PC-3 (cell line): ENCODE measurements at regions not wholly inside any gene's neighbourhood (a gene's known extent, or its start where the extent isn't known, plus 50 kb on each side); places are given as distances from the start of the nearest gene placed in this dataset.

Experiments used
- ATAC-seq: fragments of 200-7000 bp; cut with Tn5 transposase; 2 replicates; pipeline ENCODE4 v1.9.1; 2020; ENCODE audit warnings: mild to moderate bottlenecking, moderate library complexity
- BruUV-seq: library from RNA; stranded (reverse); fragments of 400-500 nt; replicated peaks from 2 replicates; lab custom pipeline; 2021; lab: Mats Ljungman, UMichigan
- CTCF ChIA-PET: fragments of 300-600 bp; sonication (Branson Sonifier 250); formaldehyde crosslinking; loops from one replicate; lab custom pipeline; 2022; ENCODE audit warnings: antibody characterized with exemption; lab: Charles Lee
- POLR2A ChIA-PET: fragments of 300-600 bp; sonication (Branson Sonifier 250); formaldehyde crosslinking; loops from one replicate; lab custom pipeline; 2022; ENCODE audit warnings: antibody characterized with exemption; ENCODE audit not compliant: unreplicated experiment; lab: Charles Lee
- DNase-seq: peaks from one replicate; pipeline ENCODE4 v3.0.0-alpha.2; 2015
- H2AFZ ChIP-seq: fragments of 300-600 bp; sonication (generic); 2 replicates; pipeline ENCODE4 v1.6.0; 2016; ENCODE audit warnings: antibody characterized with exemption, low read length
- H3F3A ChIP-seq: fragments of 300-600 bp; sonication (generic); one replicate; pipeline ENCODE4 v1.6.0; 2017; ENCODE audit warnings: antibody characterized with exemption, low read length, control low read depth, mild to moderate bottlenecking; ENCODE audit not compliant: unreplicated experiment
- H3K27ac ChIP-seq: fragments of 300-600 bp; sonication (generic); 2 replicates; pipeline ENCODE4 v1.5.1; 2016; ENCODE audit warnings: mild to moderate bottlenecking, low read length
- H3K27me3 ChIP-seq: fragments of 300-600 bp; sonication (generic); 2 replicates; pipeline ENCODE4 v1.6.1; 2016; ENCODE audit warnings: low read length, mixed read lengths
- H3K36me3 ChIP-seq: fragments of 300-600 bp; sonication (generic); 2 replicates; pipeline ENCODE4 v1.6.1; 2016; ENCODE audit warnings: low read depth, mixed run types, low read length, mixed read lengths
- H3K4me1 ChIP-seq: fragments of 300-600 bp; sonication (generic); 2 replicates; pipeline ENCODE4 v1.5.1; 2016; ENCODE audit warnings: low read length; ENCODE audit not compliant: insufficient read depth
- H3K4me2 ChIP-seq: fragments of 300-600 bp; sonication (generic); 2 replicates; pipeline ENCODE4 v1.6.0; 2016; ENCODE audit warnings: low read length
- H3K4me3 ChIP-seq: fragments of 300-600 bp; sonication (generic); 2 replicates; pipeline ENCODE4 v1.5.1; 2016; ENCODE audit warnings: mild to moderate bottlenecking, low read length, mixed read lengths
- H3K79me2 ChIP-seq: fragments of 300-600 bp; sonication (generic); 2 replicates; pipeline ENCODE4 v1.6.1; 2017; ENCODE audit warnings: low read length, mixed read lengths
- H3K9ac ChIP-seq: fragments of 300-600 bp; sonication (generic); 2 replicates; pipeline ENCODE4 v1.6.0; 2016; ENCODE audit warnings: mild to moderate bottlenecking, low read length
- H3K9me2 ChIP-seq: fragments of 300-600 bp; sonication (generic); replicated peaks from 2 replicates; pipeline ENCODE4 v1.6.1; 2016; ENCODE audit warnings: mixed run types, low read length, mixed read lengths
- H3K9me3 ChIP-seq: fragments of 300-600 bp; sonication (generic); 2 replicates; pipeline ENCODE4 v1.6.1; 2016; ENCODE audit warnings: low read length, mixed read lengths
- H4K20me1 ChIP-seq: fragments of 300-600 bp; sonication (generic); 2 replicates; pipeline ENCODE4 v1.6.1; 2016; ENCODE audit warnings: low read length, mixed read lengths
- EZH2 ChIP-seq: fragments of 300-600 bp; sonication (generic); IDR thresholded peaks from one replicate; pipeline ENCODE4 v1.6.1; 2017; ENCODE audit warnings: antibody characterized with exemption, mild to moderate bottlenecking, low read length; ENCODE audit not compliant: unreplicated experiment
- EZH2phosphoT487 ChIP-seq: fragments of 300-600 bp; sonication (generic); IDR thresholded peaks from 2 replicates; pipeline ENCODE4 v1.6.1; 2018; ENCODE audit warnings: mild to moderate bottlenecking, antibody characterized with exemption, low read length, borderline replicate concordance
- intact Hi-C: fragments of 100-400 bp; cut with micrococcal nuclease; formaldehyde crosslinking; loops from 2 replicates; pipeline ENCODE4 v1.9.0; 2023
- TF ChIP-seq, protein P1 (sequence below): fragments of 300-600 bp; sonication (generic); conservative IDR thresholded peaks from 2 replicates; pipeline ENCODE4 v1.5.1; 2017; ENCODE audit warnings: antibody characterized with exemption, low read depth, mild to moderate bottlenecking, low read length

DNA sequence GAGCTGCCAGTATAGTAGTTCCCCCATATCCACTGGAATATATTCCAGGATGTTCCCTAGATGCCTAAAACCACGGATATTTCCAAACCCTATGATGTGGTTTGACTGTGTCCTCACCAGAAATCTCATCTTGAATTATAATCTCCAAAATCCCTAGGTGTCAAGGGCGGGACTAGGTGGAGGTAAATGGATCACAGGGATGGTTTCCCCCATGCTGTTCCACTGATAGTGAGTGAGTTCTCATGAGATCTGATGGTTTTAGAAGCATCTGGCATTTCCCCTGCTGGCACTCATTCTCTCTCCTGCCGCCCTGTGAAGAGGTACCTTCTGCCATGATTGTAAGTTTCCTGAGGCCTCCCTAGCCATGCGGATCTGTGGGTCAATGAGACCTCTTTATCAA, 168.6 kb downstream of the MAF start:
- BruUV-seq, result no TSS peak
- ATAC-seq, result no peak

DNA sequence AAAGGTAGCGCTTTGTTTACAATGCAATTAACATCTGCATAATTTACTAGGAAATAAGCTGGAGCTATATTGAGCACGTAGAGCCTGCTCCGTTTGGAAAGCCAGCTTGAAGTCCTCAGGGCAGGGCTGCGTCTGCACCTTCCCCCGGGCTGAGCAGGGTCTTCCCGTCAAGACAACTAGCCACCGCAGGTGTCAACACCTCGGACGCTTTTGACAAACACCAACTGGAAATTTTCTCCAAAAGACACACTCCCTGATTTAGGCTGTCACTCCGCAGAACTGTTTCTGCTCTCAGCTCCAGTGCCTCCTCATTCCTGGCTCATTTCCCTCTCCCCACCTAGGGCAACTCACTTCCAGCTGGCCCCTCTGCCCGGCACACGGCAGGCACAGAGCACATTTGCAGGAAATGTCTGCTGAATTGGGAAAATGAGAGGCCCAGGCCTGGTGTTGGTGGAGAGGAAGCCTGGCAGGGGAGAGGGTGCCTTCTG, 170.3 kb downstream of the MAF start:
- Histone ChIP-seq H3K36me3 (no peaks in the 10 kb centered on the region), H3K9ac (no peak overlapping the region), H3K27me3 (0 out of 2 replicates have a peak, but pooled peaks cover 9% of the 10 kb centered on the region), H3K4me2 (no peak overlapping the region), H3F3A (no peaks in the 10 kb centered on the region), H3K27ac (no peak overlapping the region), H3K79me2 (no peaks in the 10 kb centered on the region), H2AFZ (no peak overlapping the region), H4K20me1 (no peaks in the 10 kb centered on the region), H3K9me3 (no peaks in the 10 kb centered on the region), H3K4me1 (no peaks in the 10 kb centered on the region), H3K9me2 (no peaks in the 10 kb centered on the region), H3K4me3 (no peak overlapping the region)
- ATAC-seq (no peak), DNase-seq (no peak)
- ChIA-PET POLR2A (no interaction called here), CTCF (no interaction called here)
- intact Hi-C loops, result no loop called here
- no peak for TF ChIP-seq EZH2
- TF ChIP-seq, protein P1, sequence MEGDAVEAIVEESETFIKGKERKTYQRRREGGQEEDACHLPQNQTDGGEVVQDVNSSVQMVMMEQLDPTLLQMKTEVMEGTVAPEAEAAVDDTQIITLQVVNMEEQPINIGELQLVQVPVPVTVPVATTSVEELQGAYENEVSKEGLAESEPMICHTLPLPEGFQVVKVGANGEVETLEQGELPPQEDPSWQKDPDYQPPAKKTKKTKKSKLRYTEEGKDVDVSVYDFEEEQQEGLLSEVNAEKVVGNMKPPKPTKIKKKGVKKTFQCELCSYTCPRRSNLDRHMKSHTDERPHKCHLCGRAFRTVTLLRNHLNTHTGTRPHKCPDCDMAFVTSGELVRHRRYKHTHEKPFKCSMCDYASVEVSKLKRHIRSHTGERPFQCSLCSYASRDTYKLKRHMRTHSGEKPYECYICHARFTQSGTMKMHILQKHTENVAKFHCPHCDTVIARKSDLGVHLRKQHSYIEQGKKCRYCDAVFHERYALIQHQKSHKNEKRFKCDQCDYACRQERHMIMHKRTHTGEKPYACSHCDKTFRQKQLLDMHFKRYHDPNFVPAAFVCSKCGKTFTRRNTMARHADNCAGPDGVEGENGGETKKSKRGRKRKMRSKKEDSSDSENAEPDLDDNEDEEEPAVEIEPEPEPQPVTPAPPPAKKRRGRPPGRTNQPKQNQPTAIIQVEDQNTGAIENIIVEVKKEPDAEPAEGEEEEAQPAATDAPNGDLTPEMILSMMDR, result no peak
- TF ChIP-seq EZH2phosphoT487, result no peak
- no TSS peak for BruUV-seq

More for the DNA sequence above, 168.6 kb downstream of the MAF start:
- H4K20me1 ChIP-seq, result no peaks in the 10 kb centered on the region
- H3K4me2 ChIP-seq, result no peak overlapping the region
- TF ChIP-seq, protein P1, result no peak
- no peak for TF ChIP-seq EZH2
- no peak for TF ChIP-seq EZH2phosphoT487
- no peaks in the 10 kb centered on the region for H3K36me3 ChIP-seq
- H3K27me3 ChIP-seq, result 0 out of 2 replicates have a peak, but pooled peaks cover 9% of the 10 kb centered on the region
- no peaks in the 10 kb centered on the region for H3F3A ChIP-seq
- no peaks in the 10 kb centered on the region for H3K4me1 ChIP-seq
- H2AFZ ChIP-seq, result no peak overlapping the region
- ChIA-PET POLR2A (no interaction called here), CTCF (no interaction called here)
- H3K9ac ChIP-seq, result no peak overlapping the region
- no peaks in the 10 kb centered on the region for H3K9me3 ChIP-seq
- no peaks in the 10 kb centered on the region for H3K79me2 ChIP-seq
- no peak for DNase-seq
- intact Hi-C loops, result no loop called here
- no peak overlapping the region for H3K4me3 ChIP-seq
- H3K27ac ChIP-seq, result no peak overlapping the region
- H3K9me2 ChIP-seq, result no peaks in the 10 kb centered on the region

DNA sequence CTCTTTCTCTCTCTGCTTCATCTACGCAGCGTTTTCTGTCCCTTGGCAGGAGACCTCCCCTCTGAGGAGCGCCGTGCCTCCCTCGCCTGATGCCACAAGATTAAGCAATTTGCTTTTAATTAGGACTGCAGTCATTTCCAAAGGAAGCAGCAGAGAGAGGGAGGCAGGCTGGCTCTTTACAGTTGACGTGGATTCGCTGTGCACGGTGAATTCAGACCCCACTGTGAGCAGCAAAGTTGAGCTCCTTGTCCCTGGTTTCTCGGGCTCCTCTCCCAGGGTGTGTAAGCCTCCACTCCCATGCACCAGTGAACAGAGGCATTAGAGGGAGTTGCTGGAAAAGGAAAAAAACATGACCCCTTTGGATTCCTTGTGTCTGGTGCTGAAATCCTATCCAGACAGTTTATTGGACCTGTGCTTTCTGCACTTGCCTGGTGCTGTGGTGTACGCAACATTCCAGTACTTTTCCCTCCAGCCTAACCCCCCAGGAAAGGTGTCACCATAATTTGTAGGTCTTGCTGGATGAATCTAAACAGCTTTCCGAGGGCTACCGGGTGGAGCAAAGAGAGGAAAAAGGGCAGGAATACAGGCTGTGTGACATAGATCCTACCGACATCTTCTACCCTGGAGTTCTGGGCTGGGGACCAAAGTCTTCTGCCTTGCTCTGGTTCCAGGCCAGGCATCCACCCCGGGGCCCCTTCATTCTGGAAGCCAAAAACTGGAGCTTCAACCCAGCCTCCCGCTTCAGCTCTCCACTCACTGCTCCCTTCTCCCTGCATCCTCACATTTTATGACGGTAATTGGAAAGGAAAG, 171.0 kb downstream of the MAF start:
- H3K4me2 ChIP-seq, result no peak overlapping the region
- no TSS peak for BruUV-seq
- no peak overlapping the region for H2AFZ ChIP-seq
- DNase-seq, result no peak
- ChIA-PET CTCF (no interaction called here), POLR2A (no interaction called here)
- 0 out of 2 replicates have a peak, but pooled peaks cover 9% of the 10 kb centered on the region for H3K27me3 ChIP-seq
- TF ChIP-seq, protein P1, result no peak
- no peak for TF ChIP-seq EZH2phosphoT487
- no peak for TF ChIP-seq EZH2
- H3K9ac ChIP-seq, result no peak overlapping the region
- no peak for ATAC-seq
- no peaks in the 10 kb centered on the region for H3K4me1 ChIP-seq
- no peak overlapping the region for H3K4me3 ChIP-seq
- H3K9me3 ChIP-seq, result no peaks in the 10 kb centered on the region
- H3K79me2 ChIP-seq, result no peaks in the 10 kb centered on the region
- H3K36me3 ChIP-seq, result no peaks in the 10 kb centered on the region
- intact Hi-C loops, result no loop called here
- no peaks in the 10 kb centered on the region for H4K20me1 ChIP-seq
- H3K27ac ChIP-seq, result no peak overlapping the region
- H3K9me2 ChIP-seq, result no peaks in the 10 kb centered on the region
- H3F3A ChIP-seq, result no peaks in the 10 kb centered on the region
